H1 (cell line): ENCODE measurements at regions not wholly inside any gene's neighbourhood (a gene's known extent, or its start where the extent isn't known, plus 50 kb on each side); places are given as distances from the start of the nearest gene placed in this dataset.

ENCODE experiments used
- CTCF ChIA-PET: fragments of 300-600 bp; sonication (Branson Sonifier 250); formaldehyde crosslinking; loops from one replicate; lab custom pipeline; 2021; ENCODE audit not compliant: partially characterized antibody; lab: Charles Lee
- POLR2A ChIA-PET: fragments of 300-600 bp; sonication (Branson Sonifier 250); formaldehyde crosslinking; loops from one replicate; lab custom pipeline; 2021; ENCODE audit warnings: inconsistent platforms; ENCODE audit not compliant: partially characterized antibody; lab: Charles Lee
- DNase-seq, 2 experiments: peaks; one replicate each; pipeline versions ENCODE4 v3.0.0 to v3.0.0-alpha.2; 2010 to 2022; ENCODE audit warnings: low spot score in 2 of 2, low read depth in 1 of 2, mixed read lengths in 1 of 2
- FAIRE-seq: peaks from 2 replicates; lab custom pipeline; 2011; peaks lifted over from hg19 to GRCh38; lab: Jason Lieb, UNC
- H2AFZ ChIP-seq: 2 replicates; pipeline ENCODE4 v1.8.1; 2012; ENCODE audit warnings: low read length, inconsistent platforms
- H2AK5ac ChIP-seq: 2 replicates; pipeline ENCODE4 v1.6.1; 2013; ENCODE audit warnings: low read depth, low read length
- H2BK120ac ChIP-seq: replicated peaks from 2 replicates; pipeline ENCODE3; 2013; ENCODE audit warnings: low read depth, low read length, inconsistent platforms
- H2BK12ac ChIP-seq: 2 replicates; pipeline ENCODE4 v1.6.1; 2013; ENCODE audit warnings: low read depth, low read length
- H2BK15ac ChIP-seq: 2 replicates; pipeline ENCODE4 v1.6.1; 2013; ENCODE audit warnings: low read length
- H2BK20ac ChIP-seq: 2 replicates; pipeline ENCODE4 v1.6.1; 2013; ENCODE audit warnings: low read length
- H2BK5ac ChIP-seq: 2 replicates; pipeline ENCODE4 v1.6.1; 2013; ENCODE audit warnings: low read depth, low read length
- H3K14ac ChIP-seq: 2 replicates; pipeline ENCODE4 v1.6.1; 2013; ENCODE audit warnings: inconsistent platforms; ENCODE audit not compliant: insufficient read length
- H3K18ac ChIP-seq: 2 replicates; pipeline ENCODE4 v1.6.1; 2013; ENCODE audit warnings: low read length; ENCODE audit errors: extremely low read depth
- H3K23ac ChIP-seq: 2 replicates; pipeline ENCODE4 v1.6.1; 2013; ENCODE audit warnings: inconsistent platforms; ENCODE audit not compliant: insufficient read length
- H3K23me2 ChIP-seq: 2 replicates; pipeline ENCODE4 v1.6.1; 2013; ENCODE audit warnings: low read depth, low read length
- H3K27ac ChIP-seq: 2 replicates; pipeline ENCODE4 v1.6.1; 2011; ENCODE audit warnings: low read depth, low read length, inconsistent platforms
- H3K27me3 ChIP-seq, 4 experiments: replicated peaks in 1 of 4; 1 replicate in 1 of 4; 2 replicates in 3 of 4; pipeline versions ENCODE4 v1.6.1 to v1.8.1; 2011 to 2013; ENCODE audit warnings: low read length in 3 of 4, mild to moderate bottlenecking in 3 of 4, inconsistent platforms in 2 of 4, mixed read lengths in 2 of 4, moderate library complexity in 1 of 4; ENCODE audit not compliant: control insufficient read depth in 3 of 4, insufficient read depth in 3 of 4; ENCODE audit errors: extremely low read depth in 1 of 4
- H3K36me3 ChIP-seq, 4 experiments: 2 replicates each; pipeline versions ENCODE4 v1.6.1 to v1.8.1; 2011 to 2013; ENCODE audit warnings: mild to moderate bottlenecking in 4 of 4, low read length in 3 of 4, moderate library complexity in 2 of 4, control low read depth in 1 of 4, inconsistent platforms in 1 of 4; ENCODE audit not compliant: insufficient read depth in 4 of 4, control insufficient read depth in 2 of 4
- H3K4ac ChIP-seq: replicated peaks from 2 replicates; pipeline ENCODE3; 2013; ENCODE audit warnings: low read length, low read depth, mixed read lengths, inconsistent platforms; ENCODE audit not compliant: insufficient read length
- H3K4me1 ChIP-seq, 4 experiments: replicated peaks in 1 of 4; 1 replicate in 1 of 4; 2 replicates in 3 of 4; pipeline versions ENCODE4 v1.6.1 to v1.8.1; 2011 to 2013; ENCODE audit warnings: low read length in 3 of 4, inconsistent platforms in 2 of 4, mixed read lengths in 1 of 4; ENCODE audit not compliant: insufficient read depth in 4 of 4, control insufficient read depth in 3 of 4
- H3K4me2 ChIP-seq, 2 experiments: 2 replicates each; pipeline versions ENCODE4 v1.6.1 to v1.8.1; 2011 to 2013; ENCODE audit warnings: low read depth in 2 of 2, low read length in 2 of 2, control low read depth in 1 of 2, inconsistent platforms in 1 of 2, mild to moderate bottlenecking in 1 of 2; ENCODE audit not compliant: insufficient read depth in 1 of 2
- H3K4me3 ChIP-seq, 4 experiments: fragments of 200-600, 300-600 bp in 1 of 4; sonication (generic), shearing (Covaris generic), sonication (Bioruptor Twin) in 1 of 4; 2 replicates each; pipeline versions ENCODE4 v1.5.1 to v1.8.1; 2011 to 2016; ENCODE audit warnings: low read length in 4 of 4, low read depth in 3 of 4, control low read depth in 2 of 4, inconsistent platforms in 2 of 4, mild to moderate bottlenecking in 2 of 4, mixed read lengths in 1 of 4, moderate library complexity in 1 of 4; ENCODE audit not compliant: insufficient read depth in 2 of 4; ENCODE audit errors: extremely low read depth in 1 of 4
- H3K56ac ChIP-seq: replicated peaks from 2 replicates; pipeline ENCODE3; 2013; ENCODE audit warnings: low read depth, mild to moderate bottlenecking, mixed read lengths, low read length, inconsistent platforms; ENCODE audit not compliant: insufficient read length
- H3K79me1 ChIP-seq: 2 replicates; pipeline ENCODE4 v1.6.1; 2013; ENCODE audit warnings: low read depth, low read length, control low read depth
- H3K79me2 ChIP-seq, 2 experiments: 2 replicates each; pipeline versions ENCODE4 v1.6.1 to v1.8.1; 2012 to 2013; ENCODE audit warnings: low read length in 2 of 2, mild to moderate bottlenecking in 2 of 2, inconsistent platforms in 1 of 2; ENCODE audit not compliant: insufficient read depth in 2 of 2, control insufficient read depth in 1 of 2
- H3K9ac ChIP-seq, 4 experiments: replicated peaks in 1 of 4; 1 replicate in 1 of 4; 2 replicates in 3 of 4; pipeline versions ENCODE4 v1.6.1 to v1.8.1; 2011 to 2013; ENCODE audit warnings: low read depth in 3 of 4, low read length in 3 of 4, control low read depth in 2 of 4, mild to moderate bottlenecking in 2 of 4, moderate library complexity in 2 of 4, inconsistent platforms in 1 of 4; ENCODE audit errors: extremely low read depth in 1 of 4
- H3K9me3 ChIP-seq, 2 experiments: 2 replicates each; pipeline versions ENCODE4 v1.6.1 to v1.8.1; 2012 to 2013; ENCODE audit warnings: mild to moderate bottlenecking in 2 of 2, moderate library complexity in 2 of 2, control low read depth in 1 of 2, inconsistent platforms in 1 of 2, low read depth in 1 of 2, low read length in 1 of 2, mixed read lengths in 1 of 2; ENCODE audit not compliant: insufficient read depth in 2 of 2
- H4K20me1 ChIP-seq, 2 experiments: replicated peaks in 1 of 2; 2 replicates each; pipeline versions ENCODE3 to v1.8.1; 2011 to 2013; ENCODE audit warnings: inconsistent platforms in 2 of 2, low read length in 2 of 2, mild to moderate bottlenecking in 1 of 2; ENCODE audit not compliant: insufficient read depth in 2 of 2, control insufficient read depth in 1 of 2
- H4K5ac ChIP-seq: 2 replicates; pipeline ENCODE4 v1.6.1; 2013; ENCODE audit warnings: low read length, low read depth, mixed read lengths, inconsistent platforms; ENCODE audit not compliant: insufficient read length
- H4K8ac ChIP-seq: 2 replicates; pipeline ENCODE4 v1.8.0; 2013; ENCODE audit warnings: mild to moderate bottlenecking, moderate library complexity, low read length, inconsistent platforms; ENCODE audit not compliant: insufficient read depth; ENCODE audit errors: extremely low read depth
- H4K91ac ChIP-seq: replicated peaks from 2 replicates; pipeline ENCODE3; 2013; ENCODE audit warnings: low read length, mixed read lengths, inconsistent platforms; ENCODE audit not compliant: insufficient read length
- ASH2L ChIP-seq: fragments of 200-600, 300-600 bp; sonication (generic); IDR thresholded peaks from one replicate; pipeline ENCODE4 v1.7.1; 2017; ENCODE audit warnings: low read length
- ATF2 ChIP-seq: IDR thresholded peaks from 2 replicates; pipeline ENCODE4 v1.6.1; 2012; ENCODE audit warnings: low read length, inconsistent platforms
- CBX5 ChIP-seq: fragments of 300-800, 300-1000 bp; sonication (generic); IDR thresholded peaks from 2 replicates; pipeline ENCODE4 v1.7.1; 2016; ENCODE audit warnings: antibody characterized with exemption, low read length, low read depth
- E2F6 ChIP-seq: IDR thresholded peaks from 2 replicates; pipeline ENCODE4 v1.6.1; 2012; ENCODE audit warnings: inconsistent platforms
- EGR1 ChIP-seq: IDR thresholded peaks from 2 replicates; pipeline ENCODE4 v1.6.1; 2011; ENCODE audit warnings: low read depth, low read length, borderline replicate concordance
- KDM4A ChIP-seq: IDR thresholded peaks from one replicate; pipeline ENCODE4 v1.7.1; 2012; ENCODE audit warnings: low read depth, mild to moderate bottlenecking, moderate library complexity, low read length, inconsistent platforms; ENCODE audit not compliant: severe bottlenecking
- RFX5 ChIP-seq: IDR thresholded peaks from 2 replicates; pipeline ENCODE4 v1.6.1; 2011; ENCODE audit warnings: low read depth, low read length, improper control_type of control experiment, borderline replicate concordance
- RXRA ChIP-seq: IDR thresholded peaks from 2 replicates; pipeline ENCODE4 v1.6.1; 2011; ENCODE audit warnings: low read depth, mild to moderate bottlenecking, low read length, moderate library complexity; ENCODE audit not compliant: insufficient read depth
- SAP30 ChIP-seq: fragments of 300-600 bp; sonication (generic); IDR thresholded peaks from 2 replicates; pipeline ENCODE4 v1.7.1; 2012; ENCODE audit warnings: low read length, moderate library complexity, mild to moderate bottlenecking, inconsistent platforms; ENCODE audit not compliant: insufficient read depth, insufficient replicate concordance
- SRF ChIP-seq: IDR thresholded peaks from 2 replicates; pipeline ENCODE4 v1.6.1; 2011; ENCODE audit warnings: mild to moderate bottlenecking, low read depth, low read length, moderate library complexity
- TAF7 ChIP-seq: optimal IDR thresholded peaks from 2 replicates; pipeline ENCODE3; 2011; ENCODE audit warnings: low read depth, mild to moderate bottlenecking, inconsistent platforms, low read length, moderate library complexity, borderline replicate concordance
- ZNF274 ChIP-seq: IDR thresholded peaks from 2 replicates; pipeline ENCODE4 v1.7.0; 2012; ENCODE audit warnings: low read length, borderline replicate concordance; ENCODE audit errors: extremely low read depth

GRCh38 chr3:189507856-189508255 is 123.3 kb upstream of the TP63 start:
- no peak overlapping the region for H3K4me2 ChIP-seq
- ChIA-PET POLR2A (no interaction called here), CTCF (interaction anchor here (1.3 kb wide), 2 partner anchors 9 to 12 kb away, joined by 3 read pairs; no protein-coding TSS in a partner anchor)
- no peak overlapping the region for H4K8ac ChIP-seq
- no peak overlapping the region for H3K23ac ChIP-seq
- H3K79me1 ChIP-seq: no peaks in the 10 kb centered on the region
- no peak overlapping the region for H3K18ac ChIP-seq
- H4K20me1 ChIP-seq: no peaks in the 10 kb centered on the region
- H2AK5ac ChIP-seq: no peak overlapping the region
- H2BK120ac ChIP-seq: no peak overlapping the region
- no peaks in the 10 kb centered on the region for H3K79me2 ChIP-seq
- H2BK20ac ChIP-seq: no peak overlapping the region
- no peaks in the 10 kb centered on the region for H3K9me3 ChIP-seq
- no peak overlapping the region for H3K9ac ChIP-seq
- H3K4me3 ChIP-seq: no peak overlapping the region
- no peak overlapping the region for H3K27ac ChIP-seq
- H2BK15ac ChIP-seq: no peak overlapping the region
- no peak for DNase-seq
- H3K14ac ChIP-seq: no peak overlapping the region
- no peak overlapping the region for H4K5ac ChIP-seq
- peaks cover 0 to 1% (median 0%) of the 10 kb centered on the region in 4 experiments; a peak in 1 of 7 replicates for H3K27me3 ChIP-seq
- H3K23me2 ChIP-seq: no peaks in the 10 kb centered on the region
- no peak overlapping the region for H2BK12ac ChIP-seq
- H4K91ac ChIP-seq: no peak overlapping the region
- H3K36me3 ChIP-seq: no peaks in the 10 kb centered on the region
- H3K56ac ChIP-seq: no peak overlapping the region
- no peaks in the 10 kb centered on the region for H3K4me1 ChIP-seq
- H3K4ac ChIP-seq: no peak overlapping the region
- H2BK5ac ChIP-seq: no peak overlapping the region
- no peak overlapping the region for H2AFZ ChIP-seq
- FAIRE-seq: no peak
- no peak for TF ChIP-seq ZNF274
- TF ChIP-seq TAF7: no peak
- TF ChIP-seq CBX5: no peak
- TF ChIP-seq ATF2: no peak
- TF ChIP-seq E2F6: no peak
- no peak for TF ChIP-seq EGR1
- no peak for TF ChIP-seq RXRA
- TF ChIP-seq ASH2L: no peak
- TF ChIP-seq SRF: no peak
- TF ChIP-seq KDM4A: no peak
- TF ChIP-seq RFX5: no peak
- no peak for TF ChIP-seq SAP30
